ENCODE measurements at regions not wholly inside any gene's neighbourhood (a gene's known extent, or its start where the extent isn't known, plus 50 kb on each side); places are given as distances from the start of the nearest gene placed in this dataset.

DNA sequence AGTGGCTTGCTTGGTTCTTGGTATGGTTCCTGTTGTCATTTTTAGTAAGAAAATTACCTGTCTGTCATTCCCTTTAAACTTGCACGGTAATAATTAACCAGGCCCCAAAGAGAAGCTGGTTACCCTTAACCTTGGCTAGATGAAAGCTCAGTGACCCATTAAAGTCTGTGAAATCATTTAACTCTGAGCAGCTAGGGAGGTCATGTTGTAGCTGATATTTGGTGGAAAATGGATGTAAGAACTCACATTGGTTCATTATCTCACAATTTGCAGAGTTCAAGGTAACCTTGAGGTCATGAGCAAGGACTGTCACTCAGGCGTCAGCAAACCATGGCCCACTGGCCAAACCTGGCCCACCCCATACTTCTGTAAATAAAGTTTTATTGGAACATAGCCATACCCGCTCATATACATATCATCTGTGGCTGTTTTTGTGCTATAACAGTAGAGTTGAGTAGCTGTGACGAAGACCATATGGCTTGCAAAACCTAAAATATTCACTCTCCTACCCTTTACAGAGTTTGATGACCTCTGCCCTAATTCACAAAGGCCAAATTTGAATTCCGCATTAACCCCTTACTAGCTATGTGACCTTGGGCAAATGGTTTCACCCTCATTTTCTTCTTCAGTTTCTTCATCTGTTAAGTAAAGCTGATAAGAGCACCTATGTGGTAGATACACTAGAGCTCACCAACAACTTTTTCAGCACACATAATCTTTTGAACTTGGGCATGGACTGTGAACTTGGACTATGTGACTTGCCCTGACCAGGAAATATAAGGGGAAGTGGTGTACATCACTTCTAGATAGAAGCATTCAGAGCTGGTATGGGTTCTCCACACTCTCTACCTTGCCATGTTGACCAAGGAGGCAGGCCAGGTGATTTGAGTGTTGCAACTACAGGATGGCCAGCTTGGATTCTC is 61.5 kb upstream of the CPEB4 start:
- no peak overlapping the region for H3K4me3 ChIP-seq (ENCODE audit: low read length in 2 of 2)
- no peak overlapping the region for H4K8ac ChIP-seq (ENCODE audit: low read depth, low read length)
- H2BK15ac ChIP-seq (ENCODE audit: low read length) = no peak overlapping the region
- H2BK120ac ChIP-seq (ENCODE audit: low read depth, low read length) = no peak overlapping the region
- H3K9me3 ChIP-seq (replicated peaks in 1 of 2; ENCODE audit: control insufficient read depth in 2 of 2, insufficient read depth in 1 of 2, low read depth in 1 of 2, low read length in 2 of 2) = no peaks in the 10 kb centered on the region
- no peaks in the 10 kb centered on the region for H3K79me1 ChIP-seq (ENCODE audit: low read depth, low read length)
- DNase-seq (ENCODE audit: low spot score) = no peak
- no peak overlapping the region for H3K9ac ChIP-seq (ENCODE audit: low read depth, low read length, poor library complexity)
- no peak overlapping the region for H2BK5ac ChIP-seq (ENCODE audit: low read length)
- H3K36me3 ChIP-seq (replicated peaks in 1 of 2; ENCODE audit: control insufficient read depth in 2 of 2, insufficient read depth in 2 of 2, low read length in 2 of 2) = no peaks in the 10 kb centered on the region
- no CpG with 5 or more reads among the region's 5 CpGs for WGBS, 2 donors (ENCODE audit: extremely low coverage in 2 of 2, insufficient read length in 2 of 2, insufficient replicate concordance in 1 of 2)
- no peak overlapping the region for H3K27ac ChIP-seq (replicated peaks; ENCODE audit: low read length)
- no peak overlapping the region for H2AFZ ChIP-seq (ENCODE audit: low read length)
- H2AK5ac ChIP-seq (ENCODE audit: low read depth, low read length) = no peak overlapping the region
- no peak overlapping the region for H2BK12ac ChIP-seq (ENCODE audit: low read length)
- H3K4ac ChIP-seq (ENCODE audit: low read length) = no peak overlapping the region
- H3K18ac ChIP-seq (ENCODE audit: low read length) = no peak overlapping the region
- no peak overlapping the region for H4K91ac ChIP-seq (ENCODE audit: low read depth, low read length, poor library complexity)
- H3K4me1 ChIP-seq (ENCODE audit: control insufficient read depth in 2 of 2, insufficient read depth in 1 of 2, low read depth in 1 of 2, low read length in 2 of 2) = peaks cover 0 to 14% of the 10 kb centered on the region in 2 donors
- H3K23ac ChIP-seq (ENCODE audit: low read depth, low read length, poor library complexity) = no peak overlapping the region
- H3K27me3 ChIP-seq (ENCODE audit: control insufficient read depth in 3 of 3, insufficient read depth in 3 of 3, low read depth in 1 of 3, low read length in 3 of 3) = peaks cover 0 to 13% (median 0%) of the 10 kb centered on the region in 3 experiments
- no peak overlapping the region for H3K4me2 ChIP-seq (ENCODE audit: insufficient read depth, low read length, poor library complexity, severe bottlenecking)
- no peak overlapping the region for H3K14ac ChIP-seq (ENCODE audit: low read length)

DNA sequence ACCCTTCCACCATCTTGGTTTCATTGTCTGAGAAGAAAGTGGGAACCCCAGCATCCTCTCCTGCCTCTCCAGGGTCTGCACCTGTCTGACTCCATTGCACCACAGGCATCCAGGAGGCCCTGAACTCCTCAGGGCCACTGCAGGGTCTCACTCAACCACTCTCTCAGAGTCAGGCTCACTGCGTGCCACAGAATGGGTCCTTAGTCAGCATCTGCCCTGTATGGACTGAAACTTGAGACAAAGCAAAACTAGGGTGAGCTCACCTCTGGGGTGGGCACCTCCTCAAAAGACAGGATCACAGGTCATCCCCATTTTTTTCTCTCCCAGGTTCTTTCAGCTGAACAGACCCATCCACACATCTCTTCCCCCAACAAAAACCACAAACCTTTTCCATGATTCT is 59.2 kb upstream of the CPEB4 start:
- no peak overlapping the region for H3K4me3 ChIP-seq (ENCODE audit: low read length in 2 of 2)
- no peak overlapping the region for H2AFZ ChIP-seq (ENCODE audit: low read length)
- H3K79me1 ChIP-seq (ENCODE audit: low read depth, low read length) = no peaks in the 10 kb centered on the region
- no peak overlapping the region for H3K18ac ChIP-seq (ENCODE audit: low read length)
- no peak overlapping the region for H2BK12ac ChIP-seq (ENCODE audit: low read length)
- no peak overlapping the region for H3K9ac ChIP-seq (ENCODE audit: low read depth, low read length, poor library complexity)
- H3K27me3 ChIP-seq (ENCODE audit: control insufficient read depth in 3 of 3, insufficient read depth in 3 of 3, low read depth in 1 of 3, low read length in 3 of 3) = peaks cover 0 to 13% (median 0%) of the 10 kb centered on the region in 3 experiments
- H2BK15ac ChIP-seq (ENCODE audit: low read length) = no peak overlapping the region
- no peaks in the 10 kb centered on the region for H3K9me3 ChIP-seq (replicated peaks in 1 of 2; ENCODE audit: control insufficient read depth in 2 of 2, insufficient read depth in 1 of 2, low read depth in 1 of 2, low read length in 2 of 2)
- no peak overlapping the region for H2BK120ac ChIP-seq (ENCODE audit: low read depth, low read length)
- no peaks in the 10 kb centered on the region for H3K36me3 ChIP-seq (replicated peaks in 1 of 2; ENCODE audit: control insufficient read depth in 2 of 2, insufficient read depth in 2 of 2, low read length in 2 of 2)
- H3K4ac ChIP-seq (ENCODE audit: low read length) = no peak overlapping the region
- H4K8ac ChIP-seq (ENCODE audit: low read depth, low read length) = no peak overlapping the region
- H3K14ac ChIP-seq (ENCODE audit: low read length) = no peak overlapping the region
- H2BK5ac ChIP-seq (ENCODE audit: low read length) = no peak overlapping the region
- no peak overlapping the region for H4K91ac ChIP-seq (ENCODE audit: low read depth, low read length, poor library complexity)
- H3K4me1 ChIP-seq (ENCODE audit: control insufficient read depth in 2 of 2, insufficient read depth in 1 of 2, low read depth in 1 of 2, low read length in 2 of 2) = peaks cover 0 to 12% of the 10 kb centered on the region in 2 donors
- peak overlapping the region; percentile 72 for H2AK5ac ChIP-seq (ENCODE audit: low read depth, low read length)
- DNase-seq (ENCODE audit: low spot score) = no peak
- H3K23ac ChIP-seq (ENCODE audit: low read depth, low read length, poor library complexity) = no peak overlapping the region
- H3K4me2 ChIP-seq (ENCODE audit: insufficient read depth, low read length, poor library complexity, severe bottlenecking) = no peak overlapping the region
- H3K27ac ChIP-seq (replicated peaks; ENCODE audit: low read length) = no peak overlapping the region
- no CpG with 5 or more reads among the region's 1 CpG for WGBS, 2 donors (ENCODE audit: extremely low coverage in 2 of 2, insufficient read length in 2 of 2, insufficient replicate concordance in 1 of 2)

DNA sequence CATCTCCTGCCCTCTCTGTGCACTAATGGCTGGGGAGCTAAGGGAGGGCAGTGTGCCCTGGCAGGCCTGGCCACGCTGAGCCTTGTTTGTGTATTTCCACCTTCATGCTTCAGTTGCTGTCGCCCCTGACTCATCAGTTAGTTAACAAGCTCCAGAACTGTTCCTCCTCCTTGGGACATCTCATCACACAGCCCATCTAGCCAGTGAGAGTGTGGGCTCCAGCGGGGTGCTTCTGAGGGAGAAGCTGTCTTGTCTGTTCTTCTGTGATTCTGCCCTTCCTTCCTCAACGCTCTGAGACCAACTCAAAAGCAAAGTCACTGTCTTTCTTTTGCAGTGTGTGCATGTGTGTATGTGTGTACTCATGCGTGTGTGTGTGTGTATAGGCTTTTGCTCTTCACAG is 58.3 kb upstream of the CPEB4 start:
- Histone ChIP-seq H2BK120ac (ENCODE audit: low read depth, low read length) (no peak overlapping the region), H3K23ac (ENCODE audit: low read depth, low read length, poor library complexity) (no peak overlapping the region), H4K8ac (ENCODE audit: low read depth, low read length) (no peak overlapping the region), H3K4ac (ENCODE audit: low read length) (no peak overlapping the region), H3K36me3 (replicated peaks in 1 of 2; ENCODE audit: control insufficient read depth in 2 of 2, insufficient read depth in 2 of 2, low read length in 2 of 2) (no peaks in the 10 kb centered on the region), H3K79me1 (ENCODE audit: low read depth, low read length) (no peaks in the 10 kb centered on the region), H3K14ac (ENCODE audit: low read length) (no peak overlapping the region), H2BK5ac (ENCODE audit: low read length) (no peak overlapping the region), H2BK12ac (ENCODE audit: low read length) (no peak overlapping the region), H2AK5ac (ENCODE audit: low read depth, low read length) (no peak overlapping the region), H2AFZ (ENCODE audit: low read length) (no peak overlapping the region), H3K27ac (replicated peaks; ENCODE audit: low read length) (no peak overlapping the region), H3K9ac (ENCODE audit: low read depth, low read length, poor library complexity) (no peak overlapping the region), H3K9me3 (replicated peaks in 1 of 2; ENCODE audit: control insufficient read depth in 2 of 2, insufficient read depth in 1 of 2, low read depth in 1 of 2, low read length in 2 of 2) (no peaks in the 10 kb centered on the region), H3K4me3 (ENCODE audit: low read length in 2 of 2) (no peak overlapping the region), H4K91ac (ENCODE audit: low read depth, low read length, poor library complexity) (no peak overlapping the region), H3K18ac (ENCODE audit: low read length) (peak overlapping the region; percentile 54), H2BK15ac (ENCODE audit: low read length) (no peak overlapping the region), H3K4me1 (ENCODE audit: control insufficient read depth in 2 of 2, insufficient read depth in 1 of 2, low read depth in 1 of 2, low read length in 2 of 2) (peaks cover 0 to 6% of the 10 kb centered on the region in 2 donors), H3K4me2 (ENCODE audit: insufficient read depth, low read length, poor library complexity, severe bottlenecking) (no peak overlapping the region), H3K27me3 (ENCODE audit: control insufficient read depth in 3 of 3, insufficient read depth in 3 of 3, low read depth in 1 of 3, low read length in 3 of 3) (peaks cover 0 to 13% (median 0%) of the 10 kb centered on the region in 3 experiments)
- no CpG with 5 or more reads among the region's 5 CpGs for WGBS, 2 donors (ENCODE audit: extremely low coverage in 2 of 2, insufficient read length in 2 of 2, insufficient replicate concordance in 1 of 2)
- DNase-seq (ENCODE audit: low spot score) = no peak

DNA sequence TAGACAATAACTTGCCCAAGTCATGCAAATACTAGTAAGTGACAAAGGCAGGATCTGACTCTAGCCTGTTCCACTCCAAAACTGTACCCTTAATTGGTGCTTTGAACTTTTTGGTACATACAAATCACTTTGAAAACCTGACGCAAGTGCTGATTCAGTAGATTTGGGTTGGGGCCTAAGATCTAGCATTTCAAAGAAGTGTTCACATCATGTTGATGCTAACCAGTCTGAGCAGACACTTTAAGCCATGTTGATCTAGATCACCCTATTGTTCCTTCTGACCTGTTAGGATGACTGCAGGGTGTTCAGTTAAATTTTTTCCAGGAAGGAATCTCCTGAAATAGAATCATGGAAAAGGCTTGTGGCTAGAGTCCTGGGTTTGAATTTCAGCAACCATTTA is 57.7 kb upstream of the CPEB4 start:
- no peak for DNase-seq (ENCODE audit: low spot score)
- Histone ChIP-seq H2BK5ac (ENCODE audit: low read length) (no peak overlapping the region), H2AFZ (ENCODE audit: low read length) (no peak overlapping the region), H3K4me3 (ENCODE audit: low read length in 2 of 2) (no peak overlapping the region), H3K9ac (ENCODE audit: low read depth, low read length, poor library complexity) (no peak overlapping the region), H2BK120ac (ENCODE audit: low read depth, low read length) (no peak overlapping the region), H3K14ac (ENCODE audit: low read length) (no peak overlapping the region), H3K4ac (ENCODE audit: low read length) (no peak overlapping the region), H3K23ac (ENCODE audit: low read depth, low read length, poor library complexity) (no peak overlapping the region), H2BK15ac (ENCODE audit: low read length) (no peak overlapping the region), H3K4me2 (ENCODE audit: insufficient read depth, low read length, poor library complexity, severe bottlenecking) (no peak overlapping the region), H3K36me3 (replicated peaks in 1 of 2; ENCODE audit: control insufficient read depth in 2 of 2, insufficient read depth in 2 of 2, low read length in 2 of 2) (no peaks in the 10 kb centered on the region), H4K8ac (ENCODE audit: low read depth, low read length) (no peak overlapping the region), H3K4me1 (ENCODE audit: control insufficient read depth in 2 of 2, insufficient read depth in 1 of 2, low read depth in 1 of 2, low read length in 2 of 2) (peaks cover 0 to 2% of the 10 kb centered on the region in 2 donors), H3K9me3 (replicated peaks in 1 of 2; ENCODE audit: control insufficient read depth in 2 of 2, insufficient read depth in 1 of 2, low read depth in 1 of 2, low read length in 2 of 2) (no peaks in the 10 kb centered on the region), H3K79me1 (ENCODE audit: low read depth, low read length) (no peaks in the 10 kb centered on the region), H4K91ac (ENCODE audit: low read depth, low read length, poor library complexity) (no peak overlapping the region), H3K18ac (ENCODE audit: low read length) (no peak overlapping the region), H2AK5ac (ENCODE audit: low read depth, low read length) (no peak overlapping the region), H3K27ac (replicated peaks; ENCODE audit: low read length) (no peak overlapping the region), H3K27me3 (ENCODE audit: control insufficient read depth in 3 of 3, insufficient read depth in 3 of 3, low read depth in 1 of 3, low read length in 3 of 3) (peaks cover 0 to 13% (median 0%) of the 10 kb centered on the region in 3 experiments), H2BK12ac (ENCODE audit: low read length) (no peak overlapping the region)
- WGBS, 2 donors (ENCODE audit: extremely low coverage in 2 of 2, insufficient read length in 2 of 2, insufficient replicate concordance in 1 of 2) = no CpG with 5 or more reads among the region's 1 CpG
